ENCODE measurements at regions not wholly inside any gene's neighbourhood (a gene's known extent, or its start where the extent isn't known, plus 50 kb on each side); places are given as distances from the start of the nearest gene placed in this dataset.

GRCh38 chr6:9745966-9746365 is 668.9 kb downstream of the TFAP2A start:
- TF ChIP-seq POLR2A (IDR thresholded peaks at IDR 0.05) (no peak), CTCF (IDR thresholded peaks at IDR 0.05 in 4 of 5, conservative IDR thresholded peaks at IDR 0.05 in 1 of 5) (no peak)

Data from gastrocnemius medialis (tissue), 4 donors.